Parathyroid adenoma (tissue), 2 donors: ENCODE measurements at regions not wholly inside any gene's neighbourhood (a gene's known extent, or its start where the extent isn't known, plus 50 kb on each side); places are given as distances from the start of the nearest gene placed in this dataset.

ENCODE experiments used
- H2AFZ ChIP-seq: fragments of 300-600 bp; sonication (generic); one replicate; pipeline ENCODE4 v1.7.0; 2017; ENCODE audit warnings: antibody characterized with exemption, mild to moderate bottlenecking
- H3K27ac ChIP-seq: fragments of 300-600 bp; sonication (generic); one replicate; pipeline ENCODE4 v1.7.0; 2017
- H3K27me3 ChIP-seq: fragments of 300-600 bp; sonication (generic); one replicate; pipeline ENCODE4 v1.7.0; 2017; ENCODE audit warnings: low read length; ENCODE audit not compliant: control insufficient read depth, insufficient read depth
- H3K36me3 ChIP-seq: fragments of 300-600 bp; sonication (generic); one replicate; pipeline ENCODE4 v1.7.0; 2017; ENCODE audit warnings: low read length; ENCODE audit not compliant: control insufficient read depth, insufficient read depth
- H3K4me1 ChIP-seq: fragments of 300-600 bp; sonication (generic); one replicate; pipeline ENCODE4 v1.7.0; 2017; ENCODE audit warnings: control low read depth
- H3K4me2 ChIP-seq: fragments of 300-600 bp; sonication (generic); one replicate; pipeline ENCODE4 v1.7.0; 2017; ENCODE audit warnings: low read length
- H3K4me3 ChIP-seq: fragments of 300-600 bp; sonication (generic); one replicate; pipeline ENCODE4 v1.7.0; 2017; ENCODE audit warnings: low read depth, low read length
- H3K79me2 ChIP-seq: fragments of 300-600 bp; sonication (generic); one replicate; pipeline ENCODE4 v1.7.0; 2017; ENCODE audit warnings: control low read depth
- H3K9ac ChIP-seq: fragments of 300-600 bp; sonication (generic); one replicate; pipeline ENCODE4 v1.7.0; 2017; ENCODE audit warnings: mild to moderate bottlenecking
- H3K9me3 ChIP-seq: fragments of 300-600 bp; sonication (generic); one replicate; pipeline ENCODE4 v1.7.0; 2017; ENCODE audit warnings: low read length; ENCODE audit not compliant: control insufficient read depth
- TF ChIP-seq, protein P1 (sequence below): fragments of 300-600 bp; sonication (generic); IDR thresholded peaks from one replicate; pipeline ENCODE4 v1.7.0; 2017; ENCODE audit warnings: antibody characterized with exemption, mild to moderate bottlenecking
- donor health status: primary hyperparathyroidism.

DNA sequence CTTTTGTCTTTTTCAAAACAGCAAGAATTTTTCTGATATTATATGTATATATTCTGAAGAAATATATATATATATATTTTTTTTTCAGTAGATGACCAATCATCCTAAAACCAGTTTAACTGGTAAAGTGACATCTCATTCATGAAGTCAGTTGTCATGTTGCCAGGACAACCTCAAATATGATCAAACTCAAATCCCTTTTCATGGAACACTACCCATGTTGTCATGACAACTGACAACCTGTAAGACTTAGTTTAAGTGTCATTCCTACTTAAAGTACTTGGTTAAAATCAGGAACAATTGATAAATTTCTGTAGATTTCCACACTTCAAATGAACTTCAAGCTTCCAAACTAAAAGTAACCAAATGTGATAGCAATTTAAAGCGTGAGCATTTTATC lies 101.8 kb upstream of the ERBB4 start:
- Histone ChIP-seq H3K79me2 (no peaks in the 10 kb centered on the region), H3K36me3 (no peaks in the 10 kb centered on the region), H3K27ac (no peak overlapping the region), H3K4me2 (no peak overlapping the region), H3K9me3 (no peaks in the 10 kb centered on the region), H3K4me1 (no peaks in the 10 kb centered on the region), H3K27me3 (no peaks in the 10 kb centered on the region), H2AFZ (no peak overlapping the region), H3K9ac (no peak overlapping the region), H3K4me3 (no peak overlapping the region)
- TF ChIP-seq, protein P1, sequence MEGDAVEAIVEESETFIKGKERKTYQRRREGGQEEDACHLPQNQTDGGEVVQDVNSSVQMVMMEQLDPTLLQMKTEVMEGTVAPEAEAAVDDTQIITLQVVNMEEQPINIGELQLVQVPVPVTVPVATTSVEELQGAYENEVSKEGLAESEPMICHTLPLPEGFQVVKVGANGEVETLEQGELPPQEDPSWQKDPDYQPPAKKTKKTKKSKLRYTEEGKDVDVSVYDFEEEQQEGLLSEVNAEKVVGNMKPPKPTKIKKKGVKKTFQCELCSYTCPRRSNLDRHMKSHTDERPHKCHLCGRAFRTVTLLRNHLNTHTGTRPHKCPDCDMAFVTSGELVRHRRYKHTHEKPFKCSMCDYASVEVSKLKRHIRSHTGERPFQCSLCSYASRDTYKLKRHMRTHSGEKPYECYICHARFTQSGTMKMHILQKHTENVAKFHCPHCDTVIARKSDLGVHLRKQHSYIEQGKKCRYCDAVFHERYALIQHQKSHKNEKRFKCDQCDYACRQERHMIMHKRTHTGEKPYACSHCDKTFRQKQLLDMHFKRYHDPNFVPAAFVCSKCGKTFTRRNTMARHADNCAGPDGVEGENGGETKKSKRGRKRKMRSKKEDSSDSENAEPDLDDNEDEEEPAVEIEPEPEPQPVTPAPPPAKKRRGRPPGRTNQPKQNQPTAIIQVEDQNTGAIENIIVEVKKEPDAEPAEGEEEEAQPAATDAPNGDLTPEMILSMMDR: no peak

GRCh38 chr2:212638694-212639093 lies 100.1 kb upstream of the ERBB4 start:
- no peaks in the 10 kb centered on the region for H3K79me2 ChIP-seq
- no peak overlapping the region for H3K4me2 ChIP-seq
- H3K9me3 ChIP-seq: no peaks in the 10 kb centered on the region
- TF ChIP-seq, protein P1: no peak
- H2AFZ ChIP-seq: no peak overlapping the region
- no peak overlapping the region for H3K27ac ChIP-seq
- no peak overlapping the region for H3K9ac ChIP-seq
- no peak overlapping the region for H3K4me3 ChIP-seq
- H3K4me1 ChIP-seq: no peaks in the 10 kb centered on the region
- H3K36me3 ChIP-seq: no peaks in the 10 kb centered on the region
- no peaks in the 10 kb centered on the region for H3K27me3 ChIP-seq

- H3K4me2 ChIP-seq: no peak overlapping the region
- no peak overlapping the region for H2AFZ ChIP-seq
- no peak overlapping the region for H3K9ac ChIP-seq
- no peak overlapping the region for H3K4me3 ChIP-seq
- no peaks in the 10 kb centered on the region for H3K27me3 ChIP-seq
- no peaks in the 10 kb centered on the region for H3K9me3 ChIP-seq
- H3K79me2 ChIP-seq: no peaks in the 10 kb centered on the region
- H3K36me3 ChIP-seq: no peaks in the 10 kb centered on the region
- no peaks in the 10 kb centered on the region for H3K4me1 ChIP-seq
- TF ChIP-seq, protein P1: no peak
- no peak overlapping the region for H3K27ac ChIP-seq
These were observed 90.0 kb upstream of the ERBB4 start for GRCh38 chr2:212628586-212628985.

DNA sequence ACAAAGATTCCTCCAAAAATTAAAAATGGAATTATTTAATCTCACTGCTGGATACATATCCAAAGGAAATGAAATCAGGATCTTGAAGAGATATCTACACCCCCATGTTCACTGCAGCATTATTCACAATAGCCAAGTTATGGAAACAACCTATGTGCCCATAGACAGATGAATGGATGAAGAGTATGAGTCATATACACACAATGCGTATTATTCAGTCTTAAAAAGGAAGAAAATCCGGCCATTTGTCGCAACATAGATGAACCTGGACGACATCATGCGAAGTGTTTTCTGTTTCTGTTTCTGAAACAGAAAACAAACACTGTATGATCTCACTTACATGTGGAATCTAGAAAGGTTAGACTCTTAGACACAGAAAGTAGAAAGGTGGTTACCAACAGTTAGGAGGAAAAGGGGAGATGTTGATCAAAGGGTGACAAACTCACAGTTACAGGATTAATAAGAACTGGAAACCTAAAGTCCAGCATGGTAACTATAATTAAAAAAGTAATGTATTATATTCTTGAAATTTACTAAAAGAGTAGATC lies 87.8 kb upstream of the ERBB4 start:
- Histone ChIP-seq H3K4me2 (no peak overlapping the region), H3K9ac (no peak overlapping the region), H3K9me3 (no peaks in the 10 kb centered on the region), H3K27me3 (no peaks in the 10 kb centered on the region), H3K27ac (no peak overlapping the region), H3K36me3 (no peaks in the 10 kb centered on the region), H3K4me3 (no peak overlapping the region), H3K4me1 (no peaks in the 10 kb centered on the region), H3K79me2 (no peaks in the 10 kb centered on the region), H2AFZ (no peak overlapping the region)
- TF ChIP-seq, protein P1: no peak

DNA sequence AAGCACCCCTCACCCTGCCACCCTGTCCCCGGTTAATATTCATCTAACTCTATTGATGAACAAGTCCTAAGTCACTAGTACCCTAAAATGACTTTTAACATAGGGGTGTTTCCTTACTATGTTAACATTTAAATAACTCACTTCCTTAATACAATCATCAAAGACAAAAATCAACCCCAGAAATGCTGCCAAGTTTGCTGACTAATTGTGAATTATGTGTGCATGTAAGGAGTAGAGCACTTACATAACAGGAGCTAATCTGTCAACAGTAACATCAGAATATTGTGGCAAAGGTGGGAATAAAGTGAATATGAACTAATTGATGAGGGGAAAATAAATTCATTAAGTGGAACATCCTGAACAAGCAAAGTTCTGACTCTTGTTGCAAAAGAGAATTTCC lies 81.4 kb upstream of the ERBB4 start:
- no peak overlapping the region for H3K9ac ChIP-seq
- no peaks in the 10 kb centered on the region for H3K9me3 ChIP-seq
- no peak overlapping the region for H3K4me3 ChIP-seq
- H3K79me2 ChIP-seq: no peaks in the 10 kb centered on the region
- no peaks in the 10 kb centered on the region for H3K4me1 ChIP-seq
- no peaks in the 10 kb centered on the region for H3K36me3 ChIP-seq
- TF ChIP-seq, protein P1: no peak
- no peak overlapping the region for H3K27ac ChIP-seq
- H3K4me2 ChIP-seq: no peak overlapping the region
- no peaks in the 10 kb centered on the region for H3K27me3 ChIP-seq
- no peak overlapping the region for H2AFZ ChIP-seq
